Parathyroid adenoma (tissue), 2 donors: ENCODE measurements at regions not wholly inside any gene's neighbourhood (a gene's known extent, or its start where the extent isn't known, plus 50 kb on each side); places are given as distances from the start of the nearest gene placed in this dataset.

Experiments
- H2AFZ ChIP-seq: fragments of 300-600 bp; sonication (generic); one replicate; pipeline ENCODE4 v1.7.0; 2017; ENCODE audit warnings: antibody characterized with exemption, mild to moderate bottlenecking
- H3K27ac ChIP-seq: fragments of 300-600 bp; sonication (generic); one replicate; pipeline ENCODE4 v1.7.0; 2017
- H3K27me3 ChIP-seq: fragments of 300-600 bp; sonication (generic); one replicate; pipeline ENCODE4 v1.7.0; 2017; ENCODE audit warnings: low read length; ENCODE audit not compliant: control insufficient read depth, insufficient read depth
- H3K36me3 ChIP-seq: fragments of 300-600 bp; sonication (generic); one replicate; pipeline ENCODE4 v1.7.0; 2017; ENCODE audit warnings: low read length; ENCODE audit not compliant: control insufficient read depth, insufficient read depth
- H3K4me1 ChIP-seq: fragments of 300-600 bp; sonication (generic); one replicate; pipeline ENCODE4 v1.7.0; 2017; ENCODE audit warnings: control low read depth
- H3K4me2 ChIP-seq: fragments of 300-600 bp; sonication (generic); one replicate; pipeline ENCODE4 v1.7.0; 2017; ENCODE audit warnings: low read length
- H3K4me3 ChIP-seq: fragments of 300-600 bp; sonication (generic); one replicate; pipeline ENCODE4 v1.7.0; 2017; ENCODE audit warnings: low read depth, low read length
- H3K79me2 ChIP-seq: fragments of 300-600 bp; sonication (generic); one replicate; pipeline ENCODE4 v1.7.0; 2017; ENCODE audit warnings: control low read depth
- H3K9ac ChIP-seq: fragments of 300-600 bp; sonication (generic); one replicate; pipeline ENCODE4 v1.7.0; 2017; ENCODE audit warnings: mild to moderate bottlenecking
- H3K9me3 ChIP-seq: fragments of 300-600 bp; sonication (generic); one replicate; pipeline ENCODE4 v1.7.0; 2017; ENCODE audit warnings: low read length; ENCODE audit not compliant: control insufficient read depth
- CTCF ChIP-seq: fragments of 300-600 bp; sonication (generic); IDR thresholded peaks from one replicate; pipeline ENCODE4 v1.7.0; 2017; ENCODE audit warnings: antibody characterized with exemption, mild to moderate bottlenecking
- donor health status: primary hyperparathyroidism.

GRCh38 chr1:22376001-22376400 is 75.7 kb upstream of the ZBTB40 start:
- Histone ChIP-seq H3K9me3 (no peaks in the 10 kb centered on the region), H3K4me3 (no peak overlapping the region), H2AFZ (no peak overlapping the region), H3K36me3 (no peaks in the 10 kb centered on the region), H3K9ac (no peak overlapping the region), H3K4me2 (no peak overlapping the region), H3K79me2 (no peaks in the 10 kb centered on the region), H3K27me3 (no peaks in the 10 kb centered on the region), H3K27ac (no peak overlapping the region), H3K4me1 (no peaks in the 10 kb centered on the region)
- no peak for TF ChIP-seq CTCF

GRCh38 chr1:22376546-22376945 is 75.1 kb upstream of the ZBTB40 start:
- TF ChIP-seq CTCF, result no peak
- Histone ChIP-seq H3K27ac (no peak overlapping the region), H3K4me1 (no peaks in the 10 kb centered on the region), H3K4me2 (no peak overlapping the region), H3K27me3 (no peaks in the 10 kb centered on the region), H2AFZ (no peak overlapping the region), H3K36me3 (no peaks in the 10 kb centered on the region), H3K79me2 (no peaks in the 10 kb centered on the region), H3K4me3 (no peak overlapping the region), H3K9me3 (no peaks in the 10 kb centered on the region), H3K9ac (no peak overlapping the region)

- no peak overlapping the region for H2AFZ ChIP-seq
- H3K9me3 ChIP-seq, result no peaks in the 10 kb centered on the region
- no peaks in the 10 kb centered on the region for H3K4me1 ChIP-seq
- no peak for TF ChIP-seq CTCF
- no peaks in the 10 kb centered on the region for H3K79me2 ChIP-seq
- H3K27ac ChIP-seq, result no peak overlapping the region
- no peaks in the 10 kb centered on the region for H3K27me3 ChIP-seq
- no peak overlapping the region for H3K4me3 ChIP-seq
- H3K4me2 ChIP-seq, result no peak overlapping the region
- no peaks in the 10 kb centered on the region for H3K36me3 ChIP-seq
- no peak overlapping the region for H3K9ac ChIP-seq
These were observed 74.7 kb upstream of the ZBTB40 start for GRCh38 chr1:22376976-22377375.

GRCh38 chr1:22379566-22379965 is 72.1 kb upstream of the ZBTB40 start:
- no peaks in the 10 kb centered on the region for H3K27me3 ChIP-seq

More at GRCh38 chr1:22379566-22379965, 72.1 kb upstream of the ZBTB40 start:
- Histone ChIP-seq H3K4me2 (no peak overlapping the region), H3K4me1 (no peaks in the 10 kb centered on the region), H3K9ac (no peak overlapping the region), H3K27ac (no peak overlapping the region), H3K9me3 (no peaks in the 10 kb centered on the region), H3K79me2 (no peaks in the 10 kb centered on the region), H3K36me3 (no peaks in the 10 kb centered on the region), H2AFZ (no peak overlapping the region), H3K4me3 (no peak overlapping the region)
- TF ChIP-seq CTCF, result no peak
